H9 (cell line): ENCODE measurements at regions not wholly inside any gene's neighbourhood (a gene's known extent, or its start where the extent isn't known, plus 50 kb on each side); places are given as distances from the start of the nearest gene placed in this dataset.

Source experiments
- DNase-seq: peaks from one replicate; pipeline ENCODE4 v3.0.0-alpha.2; 2017
- H2AFZ ChIP-seq: one replicate; pipeline ENCODE4 v1.6.1; 2013; ENCODE audit warnings: mild to moderate bottlenecking, low read length, control low read depth, moderate library complexity
- H2AK5ac ChIP-seq: 2 replicates; pipeline ENCODE4 v1.6.1; 2013; ENCODE audit warnings: low read length, control low read depth, mixed read lengths; ENCODE audit not compliant: insufficient read length
- H2BK120ac ChIP-seq: one replicate; pipeline ENCODE4 v1.6.1; 2013; ENCODE audit warnings: low read depth, mild to moderate bottlenecking, low read length, control low read depth, inconsistent platforms; ENCODE audit not compliant: poor library complexity, severe bottlenecking
- H2BK12ac ChIP-seq: 2 replicates; pipeline ENCODE4 v1.6.1; 2013; ENCODE audit warnings: low read length, control low read depth, mixed read lengths, low read depth; ENCODE audit not compliant: insufficient read length
- H2BK15ac ChIP-seq: 2 replicates; pipeline ENCODE4 v1.6.1; 2013; ENCODE audit warnings: low read depth, low read length, control low read depth
- H2BK20ac ChIP-seq: one replicate; pipeline ENCODE4 v1.6.1; 2013; ENCODE audit warnings: low read depth, mild to moderate bottlenecking, low read length, control low read depth, inconsistent platforms; ENCODE audit not compliant: poor library complexity, severe bottlenecking
- H2BK5ac ChIP-seq: 2 replicates; pipeline ENCODE4 v1.6.1; 2013; ENCODE audit warnings: low read length, control low read depth, mixed read lengths; ENCODE audit not compliant: insufficient read length
- H3K14ac ChIP-seq: 2 replicates; pipeline ENCODE4 v1.6.1; 2013; ENCODE audit warnings: low read length, control low read depth; ENCODE audit not compliant: insufficient read depth
- H3K18ac ChIP-seq: 2 replicates; pipeline ENCODE4 v1.6.1; 2013; ENCODE audit warnings: low read depth, mild to moderate bottlenecking, mixed read lengths, low read length, control low read depth; ENCODE audit not compliant: insufficient read length
- H3K23ac ChIP-seq: 2 replicates; pipeline ENCODE4 v1.6.1; 2013; ENCODE audit warnings: low read length, control low read depth, mixed read lengths, low read depth; ENCODE audit not compliant: insufficient read length
- H3K23me2 ChIP-seq: 2 replicates; pipeline ENCODE4 v1.6.1; 2013; ENCODE audit warnings: low read depth, mild to moderate bottlenecking, mixed read lengths, low read length, control low read depth; ENCODE audit not compliant: insufficient read length, poor library complexity, severe bottlenecking
- H3K27ac ChIP-seq: 2 replicates; pipeline ENCODE4 v1.5.1; 2013; ENCODE audit warnings: low read length, control low read depth, mixed read lengths, low read depth; ENCODE audit not compliant: insufficient read length
- H3K27me3 ChIP-seq: 2 replicates; pipeline ENCODE4 v1.6.1; 2013; ENCODE audit warnings: low read length, control low read depth, inconsistent platforms; ENCODE audit not compliant: insufficient read depth
- H3K4ac ChIP-seq: 2 replicates; pipeline ENCODE4 v1.6.1; 2013; ENCODE audit warnings: low read depth, mild to moderate bottlenecking, control low read depth, inconsistent platforms, low read length, moderate library complexity
- H3K4me1 ChIP-seq: 2 replicates; pipeline ENCODE4 v1.6.1; 2013; ENCODE audit warnings: low read length, control low read depth, inconsistent platforms; ENCODE audit not compliant: insufficient read depth
- H3K4me2 ChIP-seq: 2 replicates; pipeline ENCODE4 v1.6.1; 2013; ENCODE audit warnings: low read length, control low read depth, mixed read lengths; ENCODE audit not compliant: insufficient read length, insufficient read depth
- H3K56ac ChIP-seq: 2 replicates; pipeline ENCODE4 v1.6.1; 2013; ENCODE audit warnings: low read depth, mild to moderate bottlenecking, mixed read lengths, low read length, control low read depth; ENCODE audit not compliant: insufficient read length
- H3K79me1 ChIP-seq: 2 replicates; pipeline ENCODE4 v1.6.1; 2013; ENCODE audit warnings: low read depth, mild to moderate bottlenecking, moderate library complexity, low read length, control low read depth, inconsistent platforms; ENCODE audit not compliant: insufficient read depth, poor library complexity, severe bottlenecking
- H3K79me2 ChIP-seq: 2 replicates; pipeline ENCODE4 v1.6.1; 2013; ENCODE audit warnings: low read length, control low read depth, inconsistent platforms; ENCODE audit not compliant: insufficient read depth
- H3K9ac ChIP-seq: 2 replicates; pipeline ENCODE4 v1.6.1; 2013; ENCODE audit warnings: low read length, control low read depth, mixed read lengths; ENCODE audit not compliant: insufficient read length; ENCODE audit errors: extremely low read depth
- H3K9me3 ChIP-seq: one replicate; pipeline ENCODE4 v1.6.1; 2013; ENCODE audit warnings: low read depth, low read length, inconsistent platforms; ENCODE audit not compliant: control insufficient read depth
- H3T11ph ChIP-seq: one replicate; pipeline ENCODE4 v1.6.1; 2013; ENCODE audit warnings: mild to moderate bottlenecking, low read length, control low read depth, inconsistent platforms
- H4K20me1 ChIP-seq: one replicate; pipeline ENCODE4 v1.6.1; 2013; ENCODE audit not compliant: control insufficient read depth, insufficient read length, insufficient read depth
- H4K5ac ChIP-seq: 2 replicates; pipeline ENCODE4 v1.6.1; 2013; ENCODE audit warnings: low read depth, mild to moderate bottlenecking, mixed read lengths, low read length, control low read depth; ENCODE audit not compliant: insufficient read length
- H4K8ac ChIP-seq: replicated peaks from 2 replicates; pipeline ENCODE4 v1.6.1; 2013; ENCODE audit warnings: low read length, control low read depth, mixed read lengths, low read depth; ENCODE audit not compliant: insufficient read length
- H4K91ac ChIP-seq: 2 replicates; pipeline ENCODE4 v1.6.1; 2013; ENCODE audit warnings: low read depth, mild to moderate bottlenecking, moderate library complexity, mixed read lengths, low read length, control low read depth; ENCODE audit not compliant: insufficient read length
- H3K27ac Mint-ChIP-seq, 3 experiments: 2 replicates in 2 of 3; 3 replicates in 1 of 3; pipeline ENCODE4 v1.8.0; 2020 to 2021; ENCODE audit warnings: mixed read lengths in 3 of 3, mild to moderate bottlenecking in 1 of 3, moderate library complexity in 1 of 3
- H3K27me3 Mint-ChIP-seq: 2 replicates; pipeline ENCODE4 v1.8.0; 2021; ENCODE audit warnings: low read depth, mild to moderate bottlenecking, moderate library complexity, mixed read lengths
- H3K36me3 Mint-ChIP-seq, 3 experiments: 2 replicates in 2 of 3; 3 replicates in 1 of 3; pipeline ENCODE4 v1.8.0; 2020 to 2021; ENCODE audit warnings: low read depth in 3 of 3, mixed read lengths in 3 of 3; ENCODE audit not compliant: insufficient read depth in 1 of 3
- H3K4me1 Mint-ChIP-seq, 2 experiments: 2 replicates each; pipeline ENCODE4 v1.8.0; 2020; ENCODE audit warnings: mixed read lengths in 2 of 2
- H3K4me3 Mint-ChIP-seq, 2 experiments: 2 replicates in 1 of 2; 3 replicates in 1 of 2; pipeline ENCODE4 v1.8.0; 2020 to 2021; ENCODE audit warnings: mild to moderate bottlenecking in 2 of 2, mixed read lengths in 2 of 2, moderate library complexity in 1 of 2
- H3K9me3 Mint-ChIP-seq, 2 experiments: 2 replicates in 1 of 2; 3 replicates in 1 of 2; pipeline ENCODE4 v1.8.0; 2020; ENCODE audit warnings: mild to moderate bottlenecking in 2 of 2, mixed read lengths in 2 of 2, moderate library complexity in 1 of 2
- CTCF ChIP-seq: fragments of 200-600 bp; sonication (generic); conservative IDR thresholded peaks from 3 replicates; pipeline ENCODE4 v1.8.0; 2021; ENCODE audit warnings: antibody characterized with exemption, mild to moderate bottlenecking
- WGBS: extraction: QIAGEN DNeasy Blood & Tissue Kit; methylation state at CpG from one replicate; pipeline ENCODE4 v1.1.7; 2013; ENCODE audit warnings: missing lambda C conversion rate, low lambda C conversion rate, mixed read lengths; ENCODE audit not compliant: insufficient read length; ENCODE audit errors: extremely low coverage; 5-methylcytosine and 5-hydroxymethylcytosine counted together

- no peak overlapping the region for H2BK20ac ChIP-seq
- H2AFZ ChIP-seq = no peak overlapping the region
- no peak overlapping the region for H3K9ac ChIP-seq
- no peak overlapping the region for H4K8ac ChIP-seq
- no peak overlapping the region for H3K23ac ChIP-seq
- H3K14ac ChIP-seq = no peak overlapping the region
- H2BK12ac ChIP-seq = no peak overlapping the region
- H3K23me2 ChIP-seq = no peaks in the 10 kb centered on the region
- H3K4me1 ChIP-seq = no peaks in the 10 kb centered on the region; the same call in 1 of the 2 replicates
- H3K79me1 ChIP-seq = no peaks in the 10 kb centered on the region
- no peak overlapping the region for H2BK5ac ChIP-seq
- no peak overlapping the region for H3K4me3 Mint-ChIP-seq
- no peak overlapping the region for H2BK15ac ChIP-seq
- H3K27me3 Mint-ChIP-seq = peaks cover 7% of the 10 kb centered on the region; the same call in 1 of the 2 replicates
- no peak overlapping the region for H3K4me2 ChIP-seq
- H3K4me1 Mint-ChIP-seq = peaks cover 12 to 17% of the 10 kb centered on the region in 2 experiments
- H3T11ph ChIP-seq = no peak overlapping the region
- no peak for DNase-seq
- no peak overlapping the region for H3K27ac Mint-ChIP-seq
- no peak overlapping the region for H2AK5ac ChIP-seq
- no peak overlapping the region for H3K18ac ChIP-seq
- H3K9me3 Mint-ChIP-seq = no peaks in the 10 kb centered on the region; a peak in 1 of 5 replicates
- no CpG with 5 or more reads among the region's 18 CpGs for WGBS
- H3K27ac ChIP-seq = no peak overlapping the region
- no peak overlapping the region for H4K5ac ChIP-seq
- no peak overlapping the region for H4K91ac ChIP-seq
- no peak overlapping the region for H3K56ac ChIP-seq
- no peaks in the 10 kb centered on the region for H3K36me3 Mint-ChIP-seq
- no peaks in the 10 kb centered on the region for H4K20me1 ChIP-seq
- H3K79me2 ChIP-seq = no peaks in the 10 kb centered on the region
- H3K27me3 ChIP-seq = no peaks in the 10 kb centered on the region
- H2BK120ac ChIP-seq = no peak overlapping the region
- H3K4ac ChIP-seq = no peak overlapping the region
- no peak for TF ChIP-seq CTCF
- H3K9me3 ChIP-seq = no peaks in the 10 kb centered on the region
Observed at GRCh38 chr14:104438166-104438887, 141.2 kb upstream of the C14orf180 start.
